EL (cell line): ENCODE measurements at regions not wholly inside any gene's neighbourhood (a gene's known extent, or its start where the extent isn't known, plus 50 kb on each side); places are given as distances from the start of the nearest gene placed in this dataset.

Experiments
- DNase-seq: peaks from one replicate; pipeline ENCODE4 v3.0.0-alpha.2; 2016

DNA sequence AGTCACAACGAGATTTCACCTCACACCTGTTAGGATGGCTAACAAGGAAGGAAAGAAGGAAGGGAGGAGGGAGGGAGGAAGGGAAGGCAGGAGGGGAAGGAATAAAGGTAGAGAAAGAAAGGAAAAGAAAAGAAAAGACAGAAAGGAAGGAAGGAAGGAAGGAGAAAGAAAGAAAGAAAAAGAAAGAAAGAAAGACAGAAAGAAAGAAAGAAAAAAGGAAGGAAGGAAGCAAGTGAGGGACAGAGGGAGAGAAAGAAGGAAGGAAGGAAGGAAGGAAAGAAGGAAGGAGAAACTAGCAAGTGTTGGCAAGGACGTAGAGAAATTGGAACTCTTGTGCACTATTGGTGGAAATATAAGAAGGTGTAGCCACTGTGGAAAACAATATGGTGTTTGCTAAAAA lies 52.2 kb downstream of the CCDC185 start:
- no peak for DNase-seq

DNA sequence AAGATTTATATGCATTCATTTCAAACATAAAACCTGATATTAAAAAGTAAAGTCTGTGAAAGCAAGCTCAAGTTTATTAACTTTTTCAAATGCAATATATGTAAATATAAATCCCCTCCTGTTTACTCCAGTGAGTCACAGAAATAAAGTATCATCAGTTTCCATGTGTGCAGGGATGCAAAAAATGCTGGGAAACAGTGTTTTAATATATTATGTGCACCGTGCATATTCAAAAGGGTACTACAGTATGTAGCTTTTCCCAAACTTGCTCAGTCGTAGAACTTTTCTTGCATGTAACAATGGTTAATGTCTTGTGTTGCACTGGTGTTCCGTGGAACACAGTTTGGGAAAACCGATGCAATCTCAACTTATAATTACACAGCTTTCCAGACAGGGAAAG lies 60.7 kb downstream of the CCDC185 start:
- no peak for DNase-seq

GRCh38 chr1:223454959-223455358 lies 61.7 kb downstream of the CCDC185 start:
- DNase-seq: no peak

GRCh38 chr1:223455470-223455869 lies 62.3 kb downstream of the CCDC185 start:
- no peak for DNase-seq

- DNase-seq: no peak
Observed at GRCh38 chr1:223456747-223457146, 63.5 kb downstream of the CCDC185 start.

DNA sequence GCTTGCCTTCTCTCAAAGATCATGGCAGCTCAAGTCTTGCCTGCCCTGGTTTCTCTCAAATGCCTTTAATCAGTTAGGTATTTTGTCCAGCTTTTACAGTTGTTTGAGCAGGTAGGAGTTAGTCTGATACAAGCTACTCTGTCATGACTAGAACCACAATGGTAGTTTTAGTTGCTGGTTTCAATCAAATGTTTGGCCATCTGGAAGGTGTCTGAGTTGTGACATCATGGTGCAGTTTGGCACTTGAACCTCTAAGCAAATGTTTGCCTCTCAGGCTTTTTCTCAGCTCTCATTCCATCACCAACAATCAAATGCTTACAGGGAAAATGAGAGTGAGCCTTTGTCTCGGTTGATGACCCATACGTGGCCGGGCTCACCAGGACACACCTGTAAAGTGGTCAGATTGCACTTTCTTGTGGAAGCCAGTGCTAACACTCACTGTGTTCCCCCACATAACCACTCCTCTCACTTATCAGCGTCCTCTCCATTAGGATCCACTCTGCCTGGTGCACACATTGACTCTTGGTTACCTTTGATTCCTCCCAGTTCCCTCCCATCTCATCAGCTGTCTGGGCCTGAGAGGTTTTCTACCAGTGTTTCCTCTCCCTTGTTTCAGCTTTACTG lies 67.5 kb downstream of the CCDC185 start:
- no peak for DNase-seq

DNA sequence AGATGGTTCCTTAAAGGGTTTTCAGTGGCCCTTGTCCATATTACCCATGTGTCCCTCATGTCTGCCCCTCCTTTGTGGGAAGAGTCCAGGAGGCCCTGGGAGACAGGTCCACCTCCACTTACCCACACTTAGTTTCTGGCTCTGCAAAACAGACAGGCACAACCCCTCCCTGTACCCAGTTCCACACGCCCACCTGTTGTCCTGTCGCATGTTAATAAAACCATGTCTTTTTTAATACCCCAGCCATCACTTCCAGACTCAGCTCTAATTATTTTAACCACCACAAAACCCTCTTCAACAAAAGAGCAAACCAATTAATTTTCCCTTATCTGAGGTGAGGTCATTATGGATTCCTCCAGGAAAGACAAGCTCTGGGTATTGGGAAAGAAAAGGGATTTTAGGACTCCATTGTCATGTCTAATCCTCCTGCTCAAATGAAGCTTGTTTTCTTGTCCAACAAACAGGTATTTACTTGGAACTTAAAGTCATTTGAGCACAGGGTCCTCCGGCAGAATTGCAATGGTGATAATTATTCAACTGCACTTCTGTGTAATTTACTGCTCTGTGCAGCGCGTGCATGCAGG lies 68.9 kb downstream of the CCDC185 start:
- DNase-seq: no peak

DNA sequence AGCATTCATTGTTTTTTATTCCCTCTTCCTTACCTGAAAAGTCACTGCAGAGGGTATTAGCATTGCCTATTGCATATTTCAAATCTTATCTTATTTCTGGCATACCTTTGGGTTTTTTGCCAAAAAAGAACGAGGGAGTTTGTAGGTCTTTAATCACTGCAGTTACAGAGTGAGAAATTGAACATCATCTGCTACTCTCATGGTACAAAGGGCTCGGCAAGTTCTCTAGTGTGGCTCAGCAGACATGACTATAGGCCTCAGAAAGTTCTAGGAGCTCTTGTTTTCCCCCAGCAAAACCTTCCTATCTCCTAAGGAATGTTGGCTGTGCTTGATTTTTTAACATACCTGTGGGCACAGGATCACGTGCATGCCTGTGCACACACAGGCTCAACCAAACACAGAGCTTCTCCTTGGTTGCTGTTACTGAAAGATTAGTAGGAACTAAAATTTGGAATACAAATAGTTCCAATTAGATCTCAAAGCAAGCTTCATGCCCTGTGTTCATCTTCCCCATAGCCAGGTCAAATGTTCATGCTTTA lies 69.7 kb downstream of the CCDC185 start:
- DNase-seq: no peak

- no peak for DNase-seq
Observed at GRCh38 chr1:223466151-223466550, 72.9 kb downstream of the CCDC185 start.

- DNase-seq: no peak
Observed at GRCh38 chr1:223471566-223471965, 78.4 kb downstream of the CCDC185 start.

GRCh38 chr1:223472057-223472456 lies 78.8 kb downstream of the CCDC185 start:
- no peak for DNase-seq

- DNase-seq: peak; percentile 3
Observed at GRCh38 chr1:223473601-223474344, 80.6 kb downstream of the CCDC185 start.

DNA sequence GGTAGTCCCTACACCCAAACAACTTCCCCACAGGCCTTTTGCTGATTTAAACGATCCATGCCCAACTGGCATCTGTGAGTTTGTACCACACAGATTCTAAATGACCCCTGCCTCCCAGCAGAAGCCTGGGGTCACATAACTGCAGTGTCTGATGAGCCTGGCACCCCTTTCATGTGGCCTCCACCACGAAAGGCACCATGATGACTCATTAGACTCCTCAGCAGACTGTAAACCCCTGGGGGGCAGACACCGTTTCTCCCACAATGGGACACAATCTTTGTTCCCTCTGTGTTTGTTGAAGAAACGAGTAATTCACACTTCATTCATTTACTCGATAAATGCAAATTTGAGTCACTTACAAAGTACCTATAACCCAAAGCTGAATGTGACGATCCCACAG lies 81.6 kb downstream of the CCDC185 start:
- DNase-seq: peak; percentile 4

DNA sequence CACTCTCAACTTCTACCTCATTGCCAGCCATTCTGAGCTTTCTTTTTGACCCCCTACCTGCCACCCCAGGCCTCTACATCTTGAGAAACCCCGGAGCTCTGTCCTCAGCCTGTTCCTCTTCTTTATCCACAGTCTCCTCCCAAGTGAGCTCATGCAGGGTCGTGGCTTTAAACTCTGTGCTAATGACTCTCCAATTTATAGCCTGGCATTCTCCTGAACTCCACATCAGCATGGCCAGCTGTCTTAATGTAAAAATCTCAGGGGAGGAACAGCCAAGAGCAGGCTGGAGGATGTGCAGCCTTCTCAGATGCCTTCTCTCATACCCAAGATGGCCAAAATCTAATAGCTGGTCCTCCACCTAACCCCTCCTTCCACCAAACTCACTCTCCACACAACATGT lies 84.2 kb downstream of the CCDC185 start:
- DNase-seq: no peak

- DNase-seq: no peak
Observed at GRCh38 chr1:223478606-223479005, 85.4 kb downstream of the CCDC185 start.

- no peak for DNase-seq
Observed at GRCh38 chr1:223479261-223479660, 86.0 kb downstream of the CCDC185 start.

DNA sequence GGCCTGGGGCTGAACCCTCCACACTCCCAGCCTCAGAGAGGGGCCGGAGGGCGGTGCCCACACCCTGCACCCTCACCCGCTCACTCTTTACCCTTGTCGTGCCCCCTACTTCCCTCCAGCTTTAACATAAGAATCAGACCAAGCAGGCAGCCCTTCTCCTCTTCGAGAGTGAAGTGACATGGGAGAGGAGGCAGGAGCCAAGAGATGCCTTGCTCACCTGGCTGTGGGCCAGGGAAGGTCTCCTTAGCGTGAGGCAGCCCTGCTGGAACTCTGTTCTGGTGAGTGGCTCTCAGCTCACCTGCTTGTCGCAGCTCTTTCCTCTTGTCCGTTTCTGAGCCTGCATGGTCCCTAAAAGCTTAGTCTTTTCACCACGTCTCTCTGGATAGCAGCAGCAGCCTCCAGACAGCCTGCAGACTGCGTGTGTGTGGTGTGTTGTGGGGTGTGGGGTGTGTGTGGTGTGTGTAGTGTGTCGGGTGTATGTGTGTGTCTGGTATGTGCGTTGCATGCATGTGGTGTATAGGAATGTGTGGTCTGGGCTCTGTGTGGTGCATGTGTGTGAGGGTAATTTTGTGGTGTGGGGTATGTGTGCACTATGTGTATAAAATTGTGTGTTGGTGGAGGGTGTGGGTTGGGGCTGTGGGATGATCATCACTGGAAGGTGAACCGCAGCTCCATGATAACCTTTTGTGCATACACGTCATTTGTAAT lies 86.7 kb downstream of the CCDC185 start:
- DNase-seq: no peak

DNA sequence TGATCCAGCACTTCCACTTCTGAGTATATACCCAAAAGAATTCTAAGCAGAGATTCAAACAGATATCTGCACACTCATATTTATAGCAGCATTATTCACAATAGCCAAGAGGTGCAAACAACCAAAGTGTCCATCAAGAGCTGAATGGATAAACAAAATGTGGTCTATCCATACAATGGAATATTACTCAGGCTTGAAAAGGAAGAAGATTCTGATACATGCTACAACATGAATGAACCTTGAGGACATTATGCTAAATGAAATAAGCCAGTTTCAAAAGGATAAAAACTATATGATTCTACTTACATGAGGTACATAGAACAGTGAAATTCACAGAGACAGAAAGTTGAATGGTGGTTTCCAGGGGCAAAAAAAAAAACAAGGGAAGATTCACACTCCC lies 88.9 kb downstream of the CCDC185 start:
- DNase-seq: no peak

- no peak for DNase-seq
Observed at GRCh38 chr1:223482766-223483165, 89.6 kb downstream of the CCDC185 start.

DNA sequence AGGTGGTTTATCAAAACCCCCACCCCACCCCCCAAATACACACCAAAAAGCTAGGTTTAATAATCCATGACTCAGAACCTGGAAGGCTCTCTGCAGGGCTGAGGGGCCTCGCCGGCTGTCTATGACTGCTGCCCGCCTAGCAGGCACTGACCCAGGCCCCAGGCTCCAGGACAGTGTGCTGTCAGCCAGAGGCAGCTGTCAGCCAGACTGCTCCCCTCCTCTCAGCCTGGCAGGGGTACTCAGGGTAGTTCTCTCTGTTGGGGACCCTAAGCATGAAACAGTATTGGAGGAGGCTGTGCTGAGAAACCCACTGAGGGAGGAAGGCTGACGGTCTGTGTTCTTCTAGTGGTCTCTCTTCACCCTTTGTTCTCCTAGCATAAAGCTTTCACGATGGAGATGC lies 90.3 kb downstream of the CCDC185 start:
- no peak for DNase-seq

DNA sequence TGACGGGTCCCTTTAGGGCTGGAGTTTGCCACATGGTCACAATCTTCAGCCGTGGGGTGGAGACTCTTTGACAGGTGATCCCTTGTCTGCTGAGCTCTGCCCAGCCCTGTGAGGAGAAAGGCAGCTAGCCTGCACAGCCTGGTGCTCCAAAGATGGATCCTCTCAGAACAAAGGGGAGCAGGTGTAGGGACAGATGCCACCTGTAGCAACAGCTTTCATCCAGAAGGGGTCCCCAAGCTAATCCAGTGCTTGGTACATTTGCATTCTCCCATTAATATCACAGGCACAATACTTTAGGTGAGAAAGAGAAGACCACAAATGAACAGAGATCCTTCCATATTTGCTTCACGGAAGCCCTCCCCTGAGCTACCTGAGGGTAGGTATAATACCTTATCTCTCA lies 93.2 kb downstream of the CCDC185 start:
- DNase-seq: no peak

GRCh38 chr1:223486932-223487886 lies 94.0 kb downstream of the CCDC185 start:
- no peak for DNase-seq
